Activated CD8-positive, alpha-beta memory T cell treated with anti-CD3 and anti-CD28 coated beads, Interleukin-2, amount 50 U/mL, for 48 hours (primary cell): ENCODE measurements at regions not wholly inside any gene's neighbourhood (a gene's known extent, or its start where the extent isn't known, plus 50 kb on each side); places are given as distances from the start of the nearest gene placed in this dataset.
"Not testable (repeated sequence)": the region's sequence is repeated elsewhere in the genome, so short reads cannot be mapped to it uniquely, and the experiment has no call there.

Experiments used
- DNase-seq: peaks from one replicate; pipeline ENCODE4 v3.0.0-alpha.2; 2020

DNA sequence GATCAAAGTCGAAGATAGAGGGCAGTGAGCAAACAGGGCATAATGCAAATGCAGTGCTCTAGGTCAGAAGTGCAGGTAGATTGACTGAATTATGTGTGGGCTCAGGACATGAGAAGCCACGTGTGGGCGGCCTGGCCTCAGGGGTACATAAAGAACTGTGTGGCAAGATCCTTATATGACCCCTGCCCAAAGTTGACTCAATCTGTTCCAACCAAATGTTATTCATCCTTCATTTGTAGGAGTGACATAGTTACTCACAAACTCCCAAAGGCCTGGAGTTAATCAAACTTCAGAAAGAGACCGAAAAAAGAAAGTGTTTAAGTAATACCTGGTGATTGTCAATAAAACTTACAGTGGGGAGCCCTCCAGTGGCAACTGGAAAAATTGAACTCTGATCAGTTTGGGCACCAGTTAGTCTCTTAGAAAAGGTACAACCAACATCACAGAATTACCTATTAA lies 150.4 kb upstream of the FAR2 start:
- DNase-seq, result no peak

- DNase-seq, result no peak
Measured at GRCh38 chr12:29004066-29004935, 144.8 kb upstream of the FAR2 start.

DNA sequence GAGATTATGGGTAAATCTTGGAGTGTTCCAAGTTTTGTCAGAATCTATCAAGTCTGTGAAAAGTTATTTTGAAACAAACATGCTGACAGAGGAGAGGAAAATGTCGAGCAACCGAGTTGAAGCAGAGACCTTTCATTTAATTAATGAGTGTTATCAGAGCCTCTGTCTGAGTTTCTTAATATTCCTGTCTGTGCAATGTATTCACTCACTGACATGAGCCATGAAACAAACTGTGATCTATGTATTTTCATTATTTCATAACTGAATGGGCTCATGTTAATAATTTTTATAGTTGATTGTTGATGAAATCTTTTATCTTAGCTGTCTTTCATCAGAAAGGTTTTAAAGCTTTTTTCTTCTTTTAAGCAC lies 144.2 kb upstream of the FAR2 start:
- no peak for DNase-seq

- no peak for DNase-seq
Measured at GRCh38 chr12:29008786-29009185, 140.3 kb upstream of the FAR2 start.

DNA sequence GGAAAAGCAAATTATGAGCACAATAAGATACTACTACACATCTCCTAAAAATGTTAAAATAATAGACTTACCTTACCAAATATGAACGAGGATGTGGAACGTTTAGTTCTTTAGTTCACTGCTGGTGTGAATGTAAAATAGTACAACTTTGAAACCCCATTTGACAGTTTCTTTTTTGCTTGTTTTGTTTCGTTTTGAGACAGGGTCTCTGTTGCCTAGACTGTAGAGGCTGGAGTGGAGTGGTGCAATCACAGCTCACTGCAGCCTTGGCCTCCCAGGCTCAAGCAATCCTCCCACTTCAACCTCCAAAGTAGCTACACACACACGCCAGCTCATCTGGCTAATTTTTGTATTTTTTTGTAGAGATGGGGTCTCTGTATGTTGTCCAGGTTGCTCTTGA lies 136.4 kb upstream of the FAR2 start:
- DNase-seq, result no peak

- not testable (repeated sequence) for DNase-seq
Measured at GRCh38 chr12:29017532-29017931, 131.5 kb upstream of the FAR2 start.

DNA sequence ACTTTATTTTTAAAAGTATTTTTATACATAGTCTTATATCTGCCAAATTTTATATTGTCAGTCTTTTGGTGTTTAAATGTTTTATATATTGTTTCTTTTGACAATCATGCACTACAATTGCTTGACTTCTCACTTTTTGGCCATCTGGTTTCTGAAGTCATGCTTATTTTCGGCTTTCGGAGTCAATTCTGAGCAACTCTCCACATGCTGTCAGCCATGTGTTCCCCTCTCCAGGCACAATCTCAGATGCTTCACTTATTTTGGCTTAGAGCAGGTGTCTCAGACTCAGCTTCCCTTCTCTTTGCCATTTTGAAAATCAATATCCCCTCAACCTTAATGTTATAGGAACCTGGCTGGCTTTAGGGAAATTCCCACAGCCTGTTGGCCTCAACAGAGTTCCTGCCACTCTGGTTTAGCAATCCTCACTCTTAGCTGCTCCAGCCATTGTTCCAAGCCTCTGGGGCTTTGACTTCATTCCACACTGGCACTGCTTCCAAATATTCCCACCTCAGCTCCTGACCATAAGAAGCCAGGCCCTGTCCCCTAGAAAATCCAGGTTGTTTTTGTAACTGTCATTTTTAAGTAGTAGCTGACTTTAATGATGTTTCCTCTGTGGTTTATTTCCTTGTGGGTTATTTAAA lies 125.5 kb upstream of the FAR2 start:
- DNase-seq, result no peak

- DNase-seq, result no peak
Measured at GRCh38 chr12:29024117-29024516, 125.0 kb upstream of the FAR2 start.

DNA sequence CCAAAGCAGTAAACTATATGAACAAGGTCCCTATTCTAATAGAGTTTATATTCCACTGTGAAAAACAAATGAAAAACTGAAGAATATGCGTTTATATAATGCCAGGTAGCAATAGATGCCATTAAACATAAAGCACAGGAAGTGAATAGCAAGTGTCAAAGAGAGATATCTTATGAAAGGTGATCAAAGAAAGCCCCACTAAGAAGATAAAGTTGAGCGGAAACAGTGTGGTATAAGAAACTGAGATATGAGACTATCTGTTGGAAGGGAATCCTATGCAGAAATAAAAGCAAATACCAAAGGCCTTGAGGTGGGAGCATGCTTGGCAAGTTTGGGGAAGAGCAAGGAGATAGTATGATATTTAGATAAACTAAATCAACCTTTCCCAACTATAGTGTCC lies 123.1 kb upstream of the FAR2 start:
- no peak for DNase-seq

- no peak for DNase-seq
Measured at GRCh38 chr12:29026419-29026818, 122.7 kb upstream of the FAR2 start.

DNA sequence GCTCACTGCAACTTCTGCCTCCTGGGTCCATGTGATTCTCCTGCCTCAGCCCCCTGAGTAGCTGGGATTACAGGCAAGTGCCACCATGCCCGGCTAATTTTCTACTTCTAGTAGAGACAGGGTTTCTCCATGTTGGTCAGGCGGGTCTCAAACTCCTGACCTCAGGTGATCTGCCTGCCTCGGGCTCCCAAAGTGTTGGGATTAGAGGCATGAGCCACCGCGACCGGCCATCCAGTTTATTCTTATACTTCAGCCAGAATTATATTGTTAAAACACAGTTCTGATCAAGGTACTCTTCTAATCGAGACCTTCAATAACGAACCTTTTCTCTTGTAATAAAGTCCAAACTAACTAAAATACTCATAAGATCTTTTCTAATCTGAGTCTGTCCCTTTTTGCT lies 119.6 kb upstream of the FAR2 start:
- DNase-seq, result not testable (repeated sequence)

GRCh38 chr12:29030006-29030405 lies 119.1 kb upstream of the FAR2 start:
- no peak for DNase-seq

DNA sequence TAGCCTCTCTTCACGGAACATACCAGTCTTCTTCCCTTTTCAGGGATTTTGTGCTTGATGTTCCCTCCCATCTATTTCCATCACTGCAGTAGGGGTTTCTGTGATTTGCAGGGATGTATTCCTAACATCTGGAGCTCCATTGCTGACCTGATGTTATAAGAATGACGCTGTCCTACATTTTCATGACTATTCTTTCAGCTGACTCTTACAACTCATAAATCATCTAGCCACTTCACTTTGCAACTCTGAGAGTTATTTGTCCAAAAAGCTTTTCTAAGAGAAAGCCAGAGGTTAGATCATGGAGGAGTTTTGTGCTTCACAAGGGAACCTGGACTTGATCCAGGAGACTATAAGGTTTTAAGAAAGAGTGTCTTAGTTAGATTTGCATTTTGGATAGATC lies 116.6 kb upstream of the FAR2 start:
- no peak for DNase-seq

DNA sequence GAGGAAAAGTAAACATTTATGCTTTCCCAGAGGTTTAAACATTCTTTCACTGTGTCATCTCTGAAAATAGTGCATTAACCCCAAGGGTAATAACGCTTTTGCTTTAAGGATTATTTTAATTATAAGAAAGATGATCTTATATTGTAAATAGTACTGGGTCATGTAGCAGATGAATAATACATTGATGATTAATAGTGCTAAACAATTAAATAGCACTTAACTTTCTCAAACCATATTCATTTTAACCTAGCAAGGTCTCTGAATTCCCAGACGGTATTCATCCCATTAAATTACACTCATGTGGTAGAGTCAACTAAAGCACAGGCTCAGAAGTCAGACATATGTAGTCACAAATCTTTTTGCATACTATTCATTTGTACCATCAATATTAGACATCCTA lies 115.6 kb upstream of the FAR2 start:
- no peak for DNase-seq

- no peak for DNase-seq
Measured at GRCh38 chr12:29035112-29035511, 114.0 kb upstream of the FAR2 start.

DNA sequence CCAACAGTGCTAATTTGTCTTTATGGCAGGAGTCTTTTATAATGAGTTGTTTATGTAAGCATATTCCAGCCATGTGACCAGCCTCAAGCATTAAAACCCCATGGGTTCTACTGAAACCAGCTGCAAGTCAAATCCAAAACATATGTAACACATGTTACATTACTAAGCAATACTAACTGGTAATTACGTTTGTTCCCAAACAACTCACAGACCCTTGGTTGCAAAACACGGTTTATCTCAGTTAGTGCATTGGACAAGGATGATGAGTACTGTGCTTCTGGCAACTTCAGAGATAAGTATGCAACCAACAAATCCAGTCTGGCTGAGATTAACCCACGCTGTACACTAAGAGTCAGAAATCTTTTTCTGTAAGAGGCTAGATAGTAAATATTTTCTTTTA lies 110.1 kb upstream of the FAR2 start:
- no peak for DNase-seq

DNA sequence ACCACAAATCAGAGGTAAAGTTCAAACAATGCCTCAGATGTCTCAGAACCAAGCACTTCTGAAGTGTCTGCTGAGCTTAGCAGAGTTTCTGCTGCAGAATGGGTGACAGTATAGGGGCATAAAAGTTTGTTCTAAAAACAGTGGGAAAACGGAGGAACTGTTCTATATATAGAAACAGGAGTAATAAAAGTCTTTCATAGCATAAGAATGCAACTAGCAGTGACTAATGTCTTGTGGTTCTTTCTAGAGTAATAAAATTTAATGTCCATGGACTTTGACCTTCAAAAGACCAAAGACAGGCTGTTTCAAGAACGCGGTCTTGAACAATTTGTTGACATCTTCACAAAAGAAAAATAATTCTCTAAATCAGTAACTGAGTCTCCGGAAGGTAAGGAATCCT lies 107.5 kb upstream of the FAR2 start:
- DNase-seq, result no peak

DNA sequence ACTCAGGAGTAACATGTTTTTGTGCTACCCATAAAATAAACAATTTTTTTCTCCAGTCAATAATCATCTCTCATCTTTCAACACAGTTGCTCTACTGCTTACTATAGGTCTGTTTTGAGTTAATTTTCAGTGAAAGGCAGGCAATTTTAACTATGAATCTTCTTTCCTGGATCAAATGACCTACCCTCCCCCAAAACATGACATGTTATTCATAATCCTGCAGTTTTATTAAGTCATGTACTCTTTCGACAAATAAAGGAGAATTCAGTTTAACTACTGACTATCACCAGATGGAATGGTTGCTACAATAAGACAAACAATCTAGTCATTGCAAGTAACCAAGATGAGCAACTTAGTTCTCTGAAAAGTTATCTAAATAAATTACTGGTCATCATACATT lies 106.0 kb upstream of the FAR2 start:
- no peak for DNase-seq

- DNase-seq, result no peak
Measured at GRCh38 chr12:29044799-29045198, 104.3 kb upstream of the FAR2 start.

GRCh38 chr12:29048787-29049186 lies 100.3 kb upstream of the FAR2 start:
- no peak for DNase-seq

- no peak for DNase-seq
Measured at GRCh38 chr12:29050503-29050902, 98.6 kb upstream of the FAR2 start.

GRCh38 chr12:29051221-29051620 lies 97.9 kb upstream of the FAR2 start:
- no peak for DNase-seq

GRCh38 chr12:29053567-29053966 lies 95.5 kb upstream of the FAR2 start:
- no peak for DNase-seq

DNA sequence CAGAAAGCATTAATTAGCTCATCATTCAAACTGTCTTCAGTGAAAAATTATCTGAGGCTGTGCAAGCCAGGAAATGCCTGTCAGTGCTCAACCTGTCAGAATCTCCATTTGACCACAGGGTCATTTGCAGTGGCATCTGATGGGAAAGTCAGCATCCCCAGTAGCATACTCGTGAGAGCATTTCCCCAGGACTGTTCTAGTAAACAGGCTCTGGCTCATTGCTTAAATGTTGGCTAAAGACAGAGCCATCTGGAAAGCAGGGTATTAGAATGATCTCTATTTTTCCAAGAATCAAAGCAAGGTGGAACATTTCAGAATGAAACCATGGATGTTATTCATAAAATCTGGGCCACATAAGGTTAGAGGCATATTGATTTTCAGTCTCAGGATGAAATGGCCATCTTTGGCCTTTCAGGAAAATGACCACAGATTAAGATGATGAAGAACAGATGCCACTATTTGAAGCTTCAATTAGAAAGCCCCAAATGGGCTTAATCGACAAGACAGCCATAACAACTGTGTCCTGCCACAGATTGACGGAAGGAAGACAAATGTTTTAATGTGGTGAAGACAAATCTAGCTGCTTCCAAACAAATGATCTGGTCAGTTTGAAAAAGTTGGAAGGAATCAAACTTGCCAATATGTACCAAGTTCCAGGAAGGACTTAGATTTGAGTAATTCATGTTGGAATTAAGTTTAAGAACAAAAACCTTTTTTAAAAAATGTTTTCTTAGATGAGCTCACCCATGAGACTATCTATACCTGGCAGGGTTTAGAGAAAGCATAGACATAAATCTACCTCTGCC lies 94.0 kb upstream of the FAR2 start:
- no peak for DNase-seq
